OCI-LY7 (cell line): ENCODE measurements at regions not wholly inside any gene's neighbourhood (a gene's known extent, or its start where the extent isn't known, plus 50 kb on each side); places are given as distances from the start of the nearest gene placed in this dataset.

Experiments
- CTCF ChIP-seq: fragments of 200-600 bp; sonication (generic); conservative IDR thresholded peaks from 2 replicates; pipeline ENCODE4 v1.5.1; 2014; ENCODE audit warnings: mild to moderate bottlenecking, antibody characterized with exemption, low read length, moderate library complexity, mixed read lengths
- EZH2phosphoT487 ChIP-seq: fragments of 200-600 bp; sonication (generic); IDR thresholded peaks from 2 replicates; pipeline ENCODE4 v1.6.1; 2018; ENCODE audit warnings: low read depth, borderline replicate concordance, mild to moderate bottlenecking, mixed run types, antibody characterized with exemption, low read length, moderate library complexity, mixed read lengths

GRCh38 chr6:19664878-19665612 is 172.1 kb upstream of the ID4 start:
- TF ChIP-seq CTCF (no peak), EZH2phosphoT487 (no peak)
